Body of pancreas (tissue), 4 donors: ENCODE measurements at regions not wholly inside any gene's neighbourhood (a gene's known extent, or its start where the extent isn't known, plus 50 kb on each side); places are given as distances from the start of the nearest gene placed in this dataset.

Experiments used
- POLR2A ChIP-seq, 3 donors: fragments of 450-650 bp; IDR thresholded peaks; one replicate each; pipeline ENCODE4 v1.6.1; 2016; ENCODE audit warnings: antibody characterized with exemption in 3 of 3, mild to moderate bottlenecking in 2 of 3
- TF ChIP-seq, protein P1 (sequence below), 7 experiments: fragments of 450-650 bp in 4 of 7; fragments of 200-600 bp in 3 of 7; sonication (generic) in 3 of 7; IDR thresholded peaks; one replicate each; pipeline ENCODE4 v1.5.1; 2016 to 2019; ENCODE audit warnings: antibody characterized with exemption in 7 of 7

- TF ChIP-seq, protein P1, sequence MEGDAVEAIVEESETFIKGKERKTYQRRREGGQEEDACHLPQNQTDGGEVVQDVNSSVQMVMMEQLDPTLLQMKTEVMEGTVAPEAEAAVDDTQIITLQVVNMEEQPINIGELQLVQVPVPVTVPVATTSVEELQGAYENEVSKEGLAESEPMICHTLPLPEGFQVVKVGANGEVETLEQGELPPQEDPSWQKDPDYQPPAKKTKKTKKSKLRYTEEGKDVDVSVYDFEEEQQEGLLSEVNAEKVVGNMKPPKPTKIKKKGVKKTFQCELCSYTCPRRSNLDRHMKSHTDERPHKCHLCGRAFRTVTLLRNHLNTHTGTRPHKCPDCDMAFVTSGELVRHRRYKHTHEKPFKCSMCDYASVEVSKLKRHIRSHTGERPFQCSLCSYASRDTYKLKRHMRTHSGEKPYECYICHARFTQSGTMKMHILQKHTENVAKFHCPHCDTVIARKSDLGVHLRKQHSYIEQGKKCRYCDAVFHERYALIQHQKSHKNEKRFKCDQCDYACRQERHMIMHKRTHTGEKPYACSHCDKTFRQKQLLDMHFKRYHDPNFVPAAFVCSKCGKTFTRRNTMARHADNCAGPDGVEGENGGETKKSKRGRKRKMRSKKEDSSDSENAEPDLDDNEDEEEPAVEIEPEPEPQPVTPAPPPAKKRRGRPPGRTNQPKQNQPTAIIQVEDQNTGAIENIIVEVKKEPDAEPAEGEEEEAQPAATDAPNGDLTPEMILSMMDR (IDR thresholded peaks at IDR 0.05) = no peak
- no peak for TF ChIP-seq POLR2A (IDR thresholded peaks at IDR 0.05)
These were observed 272.7 kb upstream of the MGMT start for GRCh38 chr10:129194181-129194870.
